Mesenchymal stem cell (in vitro differentiated cells and primary cell): ENCODE measurements at regions not wholly inside any gene's neighbourhood (a gene's known extent, or its start where the extent isn't known, plus 50 kb on each side); places are given as distances from the start of the nearest gene placed in this dataset.

Experiments
- DNase-seq: peaks from one replicate; pipeline ENCODE4 v3.0.0-alpha.2; 2013
- H2AFZ ChIP-seq: one replicate; pipeline ENCODE4 v1.6.1; 2013; ENCODE audit warnings: low read depth, mild to moderate bottlenecking, control low read depth, inconsistent platforms, low read length, moderate library complexity
- H2AK5ac ChIP-seq: 2 replicates; pipeline ENCODE4 v1.6.1; 2013; ENCODE audit warnings: low read length, moderate library complexity, mild to moderate bottlenecking, inconsistent platforms; ENCODE audit not compliant: severe bottlenecking
- H2BK120ac ChIP-seq: one replicate; pipeline ENCODE4 v1.6.1; 2013; ENCODE audit warnings: low read depth, mild to moderate bottlenecking, inconsistent platforms, low read length, moderate library complexity
- H2BK12ac ChIP-seq, 2 experiments: one replicate each; pipeline ENCODE4 v1.6.1; 2013; ENCODE audit warnings: inconsistent platforms in 2 of 2, low read length in 2 of 2, mild to moderate bottlenecking in 2 of 2, moderate library complexity in 2 of 2, control low read depth in 1 of 2
- H2BK15ac ChIP-seq: one replicate; pipeline ENCODE4 v1.6.1; 2013; ENCODE audit warnings: mild to moderate bottlenecking, low read depth, inconsistent platforms; ENCODE audit not compliant: poor library complexity, severe bottlenecking
- H2BK5ac ChIP-seq: 2 replicates; pipeline ENCODE4 v1.6.1; 2013; ENCODE audit warnings: low read depth, mild to moderate bottlenecking, low read length, control low read depth, inconsistent platforms; ENCODE audit not compliant: poor library complexity, severe bottlenecking
- H3K14ac ChIP-seq, 2 experiments: one replicate each; pipeline ENCODE4 v1.6.1; 2013; ENCODE audit warnings: inconsistent platforms in 2 of 2, low read length in 2 of 2, control low read depth in 1 of 2, mild to moderate bottlenecking in 1 of 2, moderate library complexity in 1 of 2
- H3K18ac ChIP-seq, 2 experiments: one replicate each; pipeline ENCODE4 v1.6.1; 2013; ENCODE audit warnings: inconsistent platforms in 2 of 2, low read length in 2 of 2, control low read depth in 1 of 2, low read depth in 1 of 2, mild to moderate bottlenecking in 1 of 2
- H3K23ac ChIP-seq, 2 experiments: one replicate each; pipeline ENCODE4 v1.6.1; 2013; ENCODE audit warnings: inconsistent platforms in 2 of 2, low read length in 2 of 2, mild to moderate bottlenecking in 2 of 2, moderate library complexity in 2 of 2, control low read depth in 1 of 2
- H3K27ac ChIP-seq: 2 replicates; pipeline ENCODE4 v1.5.1; 2013; ENCODE audit warnings: mild to moderate bottlenecking, moderate library complexity, low read length, control low read depth, inconsistent platforms; ENCODE audit not compliant: poor library complexity, severe bottlenecking
- H3K27me3 ChIP-seq, 2 experiments: 2 replicates each; pipeline versions ENCODE4 v1.6.1 to v1.7.0; 2013; ENCODE audit warnings: low read length in 2 of 2, mild to moderate bottlenecking in 2 of 2, moderate library complexity in 2 of 2, control low read depth in 1 of 2, inconsistent platforms in 1 of 2; ENCODE audit not compliant: control insufficient read depth in 1 of 2, insufficient read depth in 1 of 2
- H3K36me3 ChIP-seq, 2 experiments: 2 replicates each; pipeline versions ENCODE4 v1.6.1 to v1.7.0; 2013; ENCODE audit warnings: low read length in 2 of 2, control low read depth in 1 of 2, inconsistent platforms in 1 of 2, low read depth in 1 of 2, mild to moderate bottlenecking in 1 of 2; ENCODE audit not compliant: insufficient read depth in 2 of 2, control insufficient read depth in 1 of 2
- H3K4ac ChIP-seq, 2 experiments: one replicate each; pipeline ENCODE4 v1.6.1; 2013; ENCODE audit warnings: inconsistent platforms in 2 of 2, low read length in 2 of 2, mild to moderate bottlenecking in 2 of 2, moderate library complexity in 2 of 2, control low read depth in 1 of 2, low read depth in 1 of 2
- H3K4me1 ChIP-seq: 2 replicates; pipeline ENCODE4 v1.6.1; 2013; ENCODE audit warnings: low read depth, low read length, control low read depth; ENCODE audit not compliant: control insufficient read depth, insufficient read depth
- H3K4me2 ChIP-seq: 2 replicates; pipeline ENCODE4 v1.6.1; 2013; ENCODE audit warnings: low read length, mild to moderate bottlenecking, inconsistent platforms; ENCODE audit not compliant: poor library complexity, severe bottlenecking
- H3K4me3 ChIP-seq, 2 experiments: 2 replicates each; pipeline versions ENCODE4 v1.5.1 to v1.7.0; 2013; ENCODE audit warnings: low read length in 2 of 2, mild to moderate bottlenecking in 2 of 2, control low read depth in 1 of 2, low read depth in 1 of 2; ENCODE audit not compliant: insufficient read depth in 1 of 2
- H3K79me1 ChIP-seq: replicated peaks from 2 replicates; pipeline ENCODE4 v1.6.1; 2013; ENCODE audit warnings: mild to moderate bottlenecking, control low read depth, low read length, inconsistent platforms; ENCODE audit not compliant: poor library complexity, severe bottlenecking
- H3K9ac ChIP-seq: 2 replicates; pipeline ENCODE4 v1.7.0; 2013; ENCODE audit warnings: mild to moderate bottlenecking, low read length, moderate library complexity
- H3K9me3 ChIP-seq: 2 replicates; pipeline ENCODE4 v1.7.0; 2013; ENCODE audit warnings: mild to moderate bottlenecking, low read length; ENCODE audit not compliant: control insufficient read depth
- H4K8ac ChIP-seq: one replicate; pipeline ENCODE4 v1.6.1; 2013; ENCODE audit warnings: inconsistent platforms, mild to moderate bottlenecking, low read length, moderate library complexity
- H4K91ac ChIP-seq: one replicate; pipeline ENCODE4 v1.6.1; 2013; ENCODE audit warnings: mild to moderate bottlenecking, low read length, inconsistent platforms
- WGBS: methylation state at CpG from one replicate; pipeline ENCODE4 v1.1.7; 2013; ENCODE audit warnings: mixed read lengths; 5-methylcytosine and 5-hydroxymethylcytosine counted together

GRCh38 chr1:170261669-170262068 is 115.9 kb downstream of the NTMT2 start:
- Histone ChIP-seq H3K79me1 (no peaks in the 10 kb centered on the region), H3K4me3 (peak overlapping the region in 1 of 2 experiments; percentile 50), H2BK5ac (no peak overlapping the region), H3K23ac (no peak overlapping the region), H3K36me3 (no peaks in the 10 kb centered on the region), H3K14ac (no peak overlapping the region), H4K91ac (no peak overlapping the region), H2BK120ac (no peak overlapping the region), H3K4me1 (no peaks in the 10 kb centered on the region), H3K4ac (no peak overlapping the region), H3K18ac (no peak overlapping the region), H3K27me3 (no peaks in the 10 kb centered on the region), H2AK5ac (no peak overlapping the region), H2BK15ac (no peak overlapping the region), H4K8ac (no peak overlapping the region), H3K27ac (no peak overlapping the region), H3K9ac (peak overlapping the region; percentile 58), H2AFZ (no peak overlapping the region), H3K4me2 (no peak overlapping the region), H3K9me3 (no peaks in the 10 kb centered on the region), H2BK12ac (no peak overlapping the region)
- no peak for DNase-seq
- WGBS = 63% methylated on average over 4 of the region's 5 CpGs

GRCh38 chr1:170262276-170262939 is 116.6 kb downstream of the NTMT2 start:
- H3K27me3 ChIP-seq = no peaks in the 10 kb centered on the region
- no peaks in the 10 kb centered on the region for H3K4me1 ChIP-seq
- H4K91ac ChIP-seq = no peak overlapping the region
- no peak overlapping the region for H3K14ac ChIP-seq
- H3K36me3 ChIP-seq = no peaks in the 10 kb centered on the region
- no peaks in the 10 kb centered on the region for H3K9me3 ChIP-seq
- H2AFZ ChIP-seq = no peak overlapping the region
- no peak overlapping the region for H4K8ac ChIP-seq
- H2BK120ac ChIP-seq = no peak overlapping the region
- H3K27ac ChIP-seq = no peak overlapping the region
- no peak overlapping the region for H2AK5ac ChIP-seq
- H2BK12ac ChIP-seq = no peak overlapping the region
- no peak for DNase-seq
- peak overlapping the region in 1 of 2 experiments; percentile 50 for H3K4me3 ChIP-seq
- H3K79me1 ChIP-seq = no peaks in the 10 kb centered on the region
- no peak overlapping the region for H2BK15ac ChIP-seq
- WGBS = 94% methylated on average over 1 of the region's 2 CpGs
- no peak overlapping the region for H3K23ac ChIP-seq
- H3K18ac ChIP-seq = no peak overlapping the region
- H2BK5ac ChIP-seq = no peak overlapping the region
- peak overlapping the region; percentile 58 for H3K9ac ChIP-seq
- H3K4ac ChIP-seq = no peak overlapping the region
- no peak overlapping the region for H3K4me2 ChIP-seq

- no peak overlapping the region for H2AFZ ChIP-seq
- no peak overlapping the region for H4K91ac ChIP-seq
- no peak overlapping the region for H2BK12ac ChIP-seq
- no peak overlapping the region for H4K8ac ChIP-seq
- H3K27ac ChIP-seq = no peak overlapping the region
- no peak overlapping the region for H3K23ac ChIP-seq
- H3K4ac ChIP-seq = no peak overlapping the region
- H3K18ac ChIP-seq = peak overlapping the region in 1 of 2 experiments; percentile 43
- WGBS = 42% methylated on average over 1 of the region's 1 CpG
- no peak overlapping the region for H2BK5ac ChIP-seq
- H3K4me1 ChIP-seq = no peaks in the 10 kb centered on the region
- H3K79me1 ChIP-seq = no peaks in the 10 kb centered on the region
- H3K4me3 ChIP-seq = no peak overlapping the region
- H2BK120ac ChIP-seq = no peak overlapping the region
- H2AK5ac ChIP-seq = no peak overlapping the region
- no peaks in the 10 kb centered on the region for H3K36me3 ChIP-seq
- no peak overlapping the region for H2BK15ac ChIP-seq
- no peak overlapping the region for H3K9ac ChIP-seq
- no peaks in the 10 kb centered on the region for H3K9me3 ChIP-seq
- H3K14ac ChIP-seq = no peak overlapping the region
- DNase-seq = no peak
- H3K4me2 ChIP-seq = no peak overlapping the region
- no peaks in the 10 kb centered on the region for H3K27me3 ChIP-seq
Observed at GRCh38 chr1:170265234-170265633, 119.5 kb downstream of the NTMT2 start.

DNA sequence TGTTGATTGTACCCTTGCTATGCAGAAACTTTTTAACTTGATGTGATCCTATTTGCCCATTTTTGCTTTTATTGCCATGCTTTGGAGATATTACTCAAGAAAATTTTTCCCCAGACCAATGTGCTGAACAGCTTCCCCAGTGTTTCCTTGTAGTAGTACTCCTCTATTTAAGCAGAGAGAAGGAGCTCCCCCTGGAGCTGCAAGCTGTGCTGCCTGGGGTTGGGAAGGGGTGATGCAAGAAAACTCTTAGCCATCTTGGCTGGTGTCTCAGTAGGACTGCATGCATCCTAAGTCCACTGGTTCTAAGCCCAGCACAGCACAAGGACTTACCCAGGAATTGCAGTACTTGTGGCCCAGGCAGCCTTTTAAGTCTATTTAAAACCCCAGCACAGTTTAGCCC is 121.6 kb downstream of the NTMT2 start:
- H2BK5ac ChIP-seq = no peak overlapping the region
- H2AK5ac ChIP-seq = no peak overlapping the region
- H2AFZ ChIP-seq = no peak overlapping the region
- no peaks in the 10 kb centered on the region for H3K36me3 ChIP-seq
- H2BK120ac ChIP-seq = no peak overlapping the region
- H3K9me3 ChIP-seq = no peaks in the 10 kb centered on the region
- H3K14ac ChIP-seq = no peak overlapping the region
- H2BK12ac ChIP-seq = no peak overlapping the region
- no peak overlapping the region for H4K91ac ChIP-seq
- peak; percentile 28 for DNase-seq
- no peak overlapping the region for H3K18ac ChIP-seq
- no peak overlapping the region for H3K4ac ChIP-seq
- no peak overlapping the region for H3K23ac ChIP-seq
- H3K4me2 ChIP-seq = no peak overlapping the region
- no peaks in the 10 kb centered on the region for H3K27me3 ChIP-seq
- no peak overlapping the region for H3K4me3 ChIP-seq
- H3K4me1 ChIP-seq = no peaks in the 10 kb centered on the region
- no peak overlapping the region for H3K27ac ChIP-seq
- no peak overlapping the region for H3K9ac ChIP-seq
- no peak overlapping the region for H2BK15ac ChIP-seq
- no peak overlapping the region for H4K8ac ChIP-seq
- H3K79me1 ChIP-seq = no peaks in the 10 kb centered on the region
